Femur (tissue), 1 donor: ENCODE measurements at regions not wholly inside any gene's neighbourhood (a gene's known extent, or its start where the extent isn't known, plus 50 kb on each side); places are given as distances from the start of the nearest gene placed in this dataset.

ENCODE experiments used
- DNase-seq: peaks from one replicate; pipeline ENCODE4 v3.0.0-alpha.2; 2017

DNA sequence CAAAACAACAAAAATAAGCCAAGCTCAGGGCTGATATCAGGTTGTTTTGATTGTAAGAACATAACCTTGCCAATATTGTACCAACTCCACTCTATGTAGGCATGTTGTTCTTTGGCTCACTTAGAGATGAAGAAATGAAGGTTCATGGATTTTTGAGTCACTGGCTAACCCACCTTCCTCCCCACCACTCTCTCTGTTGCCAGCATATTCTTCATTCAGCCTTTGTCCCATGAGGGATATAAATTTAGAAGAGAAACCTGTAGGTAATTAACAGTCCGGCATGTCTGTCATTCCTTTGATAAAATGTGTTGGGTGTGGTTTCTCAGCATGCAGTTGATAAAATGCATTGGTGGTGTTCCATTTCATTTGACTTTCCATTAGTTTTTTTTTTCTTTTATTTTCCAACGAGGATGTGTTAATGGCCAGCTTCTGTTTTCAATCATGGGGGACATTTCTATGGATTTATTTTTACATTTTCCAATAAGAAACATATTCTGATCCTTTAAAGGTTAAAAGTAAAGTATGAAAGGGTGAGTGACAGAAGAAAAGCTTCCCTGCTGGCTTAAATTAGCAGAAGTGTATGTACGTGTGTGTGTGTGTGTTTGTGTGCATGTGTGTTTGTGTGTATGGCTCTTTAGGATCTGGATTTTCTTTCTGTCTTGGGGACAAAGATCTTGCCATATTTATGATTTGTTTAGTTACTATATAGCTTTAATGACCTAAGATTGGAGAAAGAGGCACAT is 166.2 kb upstream of the KCNJ16 start:
- DNase-seq, result no peak

GRCh38 chr17:69909389-69909788 is 165.6 kb upstream of the KCNJ16 start:
- DNase-seq, result no peak

GRCh38 chr17:69912805-69913204 is 162.2 kb upstream of the KCNJ16 start:
- DNase-seq, result no peak

GRCh38 chr17:69913216-69913615 is 161.8 kb upstream of the KCNJ16 start:
- DNase-seq, result peak; percentile 30

GRCh38 chr17:69913616-69914015 is 161.4 kb upstream of the KCNJ16 start:
- no peak for DNase-seq

DNA sequence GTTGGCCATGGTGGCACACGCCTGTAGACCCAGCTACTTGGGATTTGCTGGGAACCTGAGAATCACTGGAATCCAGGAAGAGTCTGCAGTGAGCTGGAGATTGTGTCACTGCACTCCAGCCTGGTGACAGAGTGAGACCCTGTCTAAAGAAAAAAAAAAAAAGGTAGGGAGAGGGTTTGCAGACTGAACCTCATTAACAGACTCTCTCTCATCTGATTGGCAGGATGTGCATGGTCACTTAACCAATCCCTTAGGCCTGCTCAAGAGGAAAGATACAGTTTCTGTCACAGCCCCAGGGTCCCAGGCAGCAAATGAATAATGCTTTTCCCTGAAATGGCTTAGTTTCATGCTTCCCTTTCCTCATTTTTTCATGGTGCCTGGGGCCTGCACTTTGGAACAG is 160.5 kb upstream of the KCNJ16 start:
- no peak for DNase-seq

DNA sequence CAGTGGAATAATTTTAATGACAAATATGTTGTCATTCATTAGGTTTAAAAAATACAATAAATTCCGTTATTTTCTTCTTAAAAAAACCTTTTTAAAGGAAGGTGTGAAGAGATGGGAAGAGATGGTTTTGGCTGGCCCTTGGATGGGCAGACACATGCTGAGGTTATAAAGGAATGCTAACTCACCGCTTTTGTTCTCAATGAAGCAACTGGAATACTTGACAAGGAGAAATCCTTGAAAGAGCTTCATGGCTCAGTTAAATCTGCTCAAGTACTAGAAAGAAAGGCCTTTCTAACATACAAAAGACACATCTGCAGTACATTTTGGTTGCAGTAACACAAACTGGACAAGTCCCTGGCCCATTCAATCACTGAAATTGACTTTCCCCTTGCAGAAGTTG is 158.3 kb upstream of the KCNJ16 start:
- DNase-seq, result no peak

DNA sequence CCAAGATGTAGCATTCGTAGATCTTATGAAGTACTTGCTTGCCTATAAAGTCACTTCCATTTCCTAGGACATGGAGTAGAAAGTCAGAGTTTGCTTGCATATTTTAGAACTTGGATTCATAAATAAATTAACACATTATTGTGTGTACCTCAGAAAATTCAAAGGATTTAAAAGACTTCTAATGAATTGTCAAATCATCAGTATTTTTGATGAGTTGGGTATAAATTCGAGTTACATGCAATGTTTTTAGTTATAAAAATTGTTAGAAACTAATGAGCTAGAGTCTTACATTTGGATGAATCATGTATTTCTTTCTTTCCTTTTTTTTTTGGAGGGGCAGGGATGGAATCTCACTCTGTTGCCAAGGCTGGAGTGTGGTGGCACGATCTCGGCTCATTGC is 156.9 kb upstream of the KCNJ16 start:
- DNase-seq, result no peak

DNA sequence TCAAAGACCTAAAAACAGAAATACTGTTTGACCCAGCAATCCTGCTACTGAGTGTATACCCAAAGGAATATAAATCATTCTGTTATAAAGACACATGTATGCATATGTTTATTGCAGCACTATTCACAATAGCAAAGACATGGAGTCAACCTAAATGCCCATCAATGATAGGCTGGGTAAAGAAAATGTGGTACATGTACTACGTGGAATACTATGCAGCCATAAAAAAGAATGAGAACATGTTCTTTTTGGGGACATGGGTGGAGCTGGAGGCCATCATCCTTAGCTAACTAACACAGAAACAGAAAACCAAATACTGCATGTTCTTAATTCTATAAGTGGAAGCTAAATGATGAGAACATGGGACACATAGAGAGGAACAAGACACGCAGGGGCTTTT is 155.2 kb upstream of the KCNJ16 start:
- DNase-seq, result no peak

DNA sequence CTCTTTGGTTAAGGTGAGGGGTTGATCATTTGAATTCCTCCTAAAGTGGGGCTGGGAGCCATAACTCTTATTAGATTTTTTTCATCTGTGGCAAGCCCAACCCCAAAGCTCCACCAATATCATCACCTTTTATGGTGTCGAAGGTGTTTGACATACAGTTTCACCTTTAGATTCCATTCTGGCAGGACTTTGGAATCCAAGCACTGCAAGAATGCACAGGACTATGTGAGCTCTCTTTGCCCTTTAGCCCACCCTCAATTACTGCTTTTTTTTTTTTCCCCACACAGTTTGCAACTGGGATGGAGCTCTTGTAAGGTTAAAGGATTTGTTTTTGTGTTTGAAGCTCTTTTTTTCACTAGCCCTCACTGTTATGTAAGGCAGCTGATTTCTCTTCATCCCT is 154.0 kb upstream of the KCNJ16 start:
- no peak for DNase-seq

DNA sequence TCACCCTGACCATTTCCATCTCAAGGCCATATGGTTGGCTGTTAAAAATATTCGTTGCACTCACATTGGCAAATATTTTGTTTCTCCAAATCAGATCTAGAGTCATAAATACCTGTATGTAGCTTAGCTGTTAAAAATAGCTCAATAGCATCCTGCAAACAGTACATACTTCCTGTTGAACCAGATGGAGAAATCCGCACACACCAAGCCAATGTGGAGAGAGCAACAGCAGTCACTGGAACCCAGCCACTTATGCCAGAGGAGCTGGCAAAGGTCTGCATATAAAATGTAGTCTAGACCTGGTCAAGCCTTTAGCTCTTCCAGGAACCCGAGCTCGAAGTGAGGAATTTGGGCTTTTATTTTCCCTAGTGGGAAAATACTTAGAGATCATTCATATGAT is 146.4 kb upstream of the KCNJ16 start:
- DNase-seq, result peak; percentile 54

GRCh38 chr17:69936996-69937395 is 138.0 kb upstream of the KCNJ16 start:
- DNase-seq, result no peak

GRCh38 chr17:69943058-69943457 is 132.0 kb upstream of the KCNJ16 start:
- no peak for DNase-seq

DNA sequence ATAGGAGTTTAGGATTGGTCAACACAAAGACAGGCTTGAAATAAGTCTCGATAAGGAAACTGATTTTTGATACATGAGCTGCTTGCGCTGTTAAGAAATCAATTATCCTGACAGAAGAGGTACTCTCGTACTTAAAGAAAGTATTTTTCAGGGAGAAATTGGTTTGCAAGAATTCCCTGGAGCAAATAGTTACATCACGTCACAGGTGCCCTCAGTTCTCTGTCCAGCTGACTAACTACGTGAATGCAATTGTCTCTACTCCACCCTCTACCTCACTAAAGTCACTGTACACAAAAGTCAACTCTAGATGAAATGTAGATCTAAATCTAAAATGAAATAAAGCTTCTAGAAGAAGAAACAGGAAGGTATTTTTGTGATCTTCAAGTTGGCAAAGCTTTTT is 130.6 kb upstream of the KCNJ16 start:
- no peak for DNase-seq

DNA sequence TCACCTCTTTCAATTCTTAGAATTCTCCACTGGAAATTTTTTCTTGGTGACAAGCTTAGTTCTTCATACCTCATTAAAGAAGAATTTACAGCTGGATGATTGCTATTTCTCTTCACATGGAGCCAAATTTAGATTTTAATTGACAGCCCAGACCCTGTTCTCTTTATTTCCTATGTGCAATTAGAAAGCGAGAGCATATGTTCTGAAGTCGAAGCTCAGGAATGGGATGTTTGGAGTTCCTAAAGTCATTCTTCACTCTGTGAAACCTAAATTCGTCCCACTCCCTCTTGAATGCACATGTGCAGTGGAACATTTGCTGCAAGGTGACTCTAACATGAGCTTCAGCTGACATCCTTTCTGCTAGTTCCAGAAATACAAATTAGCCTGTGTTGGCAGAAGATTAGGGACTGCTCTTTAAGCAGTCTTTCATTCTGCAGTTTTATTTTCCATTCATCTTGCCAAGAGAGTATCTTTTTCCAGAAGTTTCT is 129.3 kb upstream of the KCNJ16 start:
- peak; percentile 58 for DNase-seq

DNA sequence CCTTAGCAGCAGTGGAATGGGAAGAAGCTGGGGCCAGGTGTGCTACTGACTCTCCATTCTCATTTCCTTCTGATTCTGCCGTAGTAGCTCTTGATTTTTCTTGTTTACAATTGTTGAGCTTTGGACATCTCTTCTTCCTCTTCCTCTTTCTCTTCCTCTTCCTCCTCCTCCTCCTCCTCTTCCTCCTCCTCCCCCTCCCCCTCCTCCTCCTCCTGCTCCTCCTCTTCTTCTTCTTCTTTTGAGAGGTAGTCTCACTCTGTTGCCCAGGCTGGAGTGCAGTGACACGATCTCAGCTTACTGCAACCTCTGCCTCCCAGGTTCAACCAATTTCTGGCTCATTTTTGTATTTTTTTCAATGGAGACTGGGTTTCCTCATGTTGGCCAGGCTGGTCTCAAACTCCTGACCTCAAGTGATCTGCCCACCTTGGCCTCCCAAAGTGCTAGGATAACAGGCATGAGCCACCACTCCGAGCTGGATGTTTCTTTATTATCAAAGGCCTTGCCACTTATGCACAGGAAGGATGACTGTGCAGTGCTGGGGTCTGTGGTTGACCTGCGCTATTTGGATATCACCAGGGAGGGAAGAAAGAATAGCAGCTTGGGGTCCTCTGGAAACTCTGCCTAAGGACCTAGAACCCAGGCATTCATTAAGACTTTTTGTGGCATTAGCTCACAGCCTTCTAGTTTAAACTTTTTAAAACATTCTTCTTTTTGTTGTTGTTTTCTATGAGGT is 127.8 kb upstream of the KCNJ16 start:
- DNase-seq, result no peak

GRCh38 chr17:69948406-69948805 is 126.6 kb upstream of the KCNJ16 start:
- DNase-seq, result no peak

- no peak for DNase-seq
Observed at GRCh38 chr17:69949496-69949895, 125.5 kb upstream of the KCNJ16 start.

DNA sequence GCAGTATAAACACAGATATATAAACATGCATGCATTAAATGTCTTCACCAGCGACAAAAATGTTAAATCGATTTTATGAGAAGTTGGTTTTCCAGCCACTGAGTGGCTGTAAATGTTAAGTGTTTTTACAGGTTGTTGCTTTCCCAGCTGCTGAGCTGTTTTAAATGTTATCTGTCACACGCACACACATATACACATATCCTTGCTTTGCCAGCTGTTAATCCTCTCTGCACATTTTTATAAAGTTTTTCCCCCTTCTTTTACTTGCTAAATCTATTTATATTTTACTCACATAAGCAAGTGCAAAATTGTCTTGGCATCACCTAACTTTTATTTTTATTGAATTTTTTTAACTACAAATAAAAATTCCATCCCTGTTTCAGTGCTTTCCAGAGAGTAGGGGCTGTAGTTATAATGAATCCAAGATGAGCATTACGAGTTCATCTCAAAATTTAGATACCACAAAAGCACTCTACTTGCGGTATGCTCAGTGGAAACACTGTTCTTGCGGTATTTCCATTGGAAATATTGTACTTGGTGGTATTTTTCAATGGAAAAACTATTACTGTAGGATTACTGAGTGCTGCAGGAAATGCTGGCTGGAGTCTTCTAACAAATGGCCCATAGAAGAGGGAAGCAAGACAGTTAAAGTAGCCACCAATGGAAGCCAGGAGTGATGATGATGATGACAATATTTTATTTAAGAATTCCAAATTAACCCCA is 124.9 kb upstream of the KCNJ16 start:
- DNase-seq, result no peak

DNA sequence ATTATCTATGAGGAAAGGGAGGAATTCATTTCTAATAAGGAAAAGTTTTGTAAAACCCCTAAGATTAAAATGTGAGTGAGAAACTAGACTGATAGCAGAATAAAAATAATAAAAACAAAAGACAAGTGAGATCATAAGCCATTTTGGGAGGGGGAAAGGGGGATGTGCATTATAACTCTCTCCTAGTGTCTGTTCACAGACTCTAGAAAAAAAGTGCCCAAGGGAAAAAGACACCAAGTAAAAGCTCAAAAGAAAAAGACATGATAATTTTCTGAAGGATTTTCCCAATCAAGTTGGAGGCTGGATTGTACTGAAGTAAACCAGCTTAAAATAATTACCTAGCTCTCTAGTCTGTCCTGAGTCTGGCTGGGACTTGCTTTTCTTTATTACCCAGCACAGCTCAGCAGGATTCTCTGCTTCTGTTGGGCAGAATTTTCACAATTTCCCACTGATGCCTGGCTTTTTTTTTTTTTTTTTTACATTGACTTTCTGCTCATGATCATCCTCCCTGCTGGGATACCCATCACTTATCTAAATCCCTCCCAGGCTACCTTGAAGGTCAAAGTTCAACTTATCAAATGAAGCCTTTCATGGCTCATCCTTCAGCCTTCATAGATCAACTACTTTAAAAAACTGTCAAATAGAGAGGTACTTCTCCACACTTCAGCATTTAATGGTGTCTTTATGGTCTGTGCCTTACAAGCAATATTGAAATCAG is 124.2 kb upstream of the KCNJ16 start:
- DNase-seq, result no peak

DNA sequence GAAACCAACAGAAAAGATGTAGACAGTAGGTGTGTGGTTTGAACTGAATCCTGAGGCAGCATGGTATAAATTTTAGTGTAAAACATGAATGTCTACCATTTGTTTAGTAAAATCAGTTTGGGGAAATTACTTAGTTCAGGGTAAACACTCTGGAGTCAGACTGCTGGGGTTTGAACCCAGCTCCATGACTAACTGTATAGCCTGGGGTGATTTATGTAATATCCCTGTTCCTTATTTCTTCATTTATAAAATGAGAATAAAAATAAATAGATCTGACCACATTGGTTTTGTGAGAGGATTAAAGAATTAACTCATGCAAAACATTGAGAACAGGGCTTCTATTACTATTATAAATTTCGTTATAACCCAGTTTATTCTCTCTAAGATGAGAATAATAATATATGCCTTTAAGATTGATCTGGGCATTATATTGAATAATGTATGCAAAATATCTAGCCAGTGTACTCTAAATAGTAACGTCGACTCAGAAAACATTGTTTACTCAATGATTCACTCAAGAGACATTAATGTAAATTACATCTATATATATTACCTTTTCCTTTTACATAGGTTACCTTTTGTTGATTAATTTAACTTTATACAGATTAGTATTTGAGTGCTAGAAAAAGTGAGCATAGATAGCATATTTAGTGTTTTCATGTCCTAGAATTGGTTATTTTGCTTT is 120.6 kb upstream of the KCNJ16 start:
- no peak for DNase-seq

DNA sequence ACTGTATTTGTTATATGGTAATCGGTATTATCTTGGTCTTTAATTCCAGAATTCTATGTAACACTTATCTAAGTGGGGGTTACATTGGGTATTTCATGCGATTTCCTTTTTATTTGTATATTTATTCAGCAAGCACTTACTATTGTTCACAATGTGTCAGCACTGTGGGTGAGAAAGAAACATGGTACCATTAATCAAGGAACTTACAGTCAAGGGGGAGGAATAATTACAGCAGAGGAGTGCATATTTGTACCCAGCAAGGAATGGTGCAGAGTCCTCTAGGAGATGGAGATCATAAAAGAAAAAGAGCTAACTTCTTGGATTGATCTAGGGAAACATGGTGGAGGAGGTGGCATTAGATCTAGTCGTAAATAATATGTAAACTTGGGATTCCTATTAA is 117.0 kb upstream of the KCNJ16 start:
- DNase-seq, result no peak

- DNase-seq, result no peak
Observed at GRCh38 chr17:69959283-69959682, 115.7 kb upstream of the KCNJ16 start.
